GM21723 (cell line): ENCODE measurements at regions not wholly inside any gene's neighbourhood (a gene's known extent, or its start where the extent isn't known, plus 50 kb on each side); places are given as distances from the start of the nearest gene placed in this dataset.
"Not testable (repeated sequence)": the region's sequence is repeated elsewhere in the genome, so short reads cannot be mapped to it uniquely, and the experiment has no call there.

ENCODE experiments used
- ATAC-seq: cut with Tn5 transposase; IDR thresholded peaks from one replicate; pipeline ENCODE4 v1.9.1; 2021; ENCODE audit warnings: mild to moderate bottlenecking, moderate library complexity; ENCODE audit not compliant: unreplicated experiment

- no peak for ATAC-seq
Measured at GRCh38 chr3:118501152-118501551, 533.5 kb downstream of the IGSF11 start.

- no peak for ATAC-seq
Measured at GRCh38 chr3:118504906-118505305, 529.7 kb downstream of the IGSF11 start.

DNA sequence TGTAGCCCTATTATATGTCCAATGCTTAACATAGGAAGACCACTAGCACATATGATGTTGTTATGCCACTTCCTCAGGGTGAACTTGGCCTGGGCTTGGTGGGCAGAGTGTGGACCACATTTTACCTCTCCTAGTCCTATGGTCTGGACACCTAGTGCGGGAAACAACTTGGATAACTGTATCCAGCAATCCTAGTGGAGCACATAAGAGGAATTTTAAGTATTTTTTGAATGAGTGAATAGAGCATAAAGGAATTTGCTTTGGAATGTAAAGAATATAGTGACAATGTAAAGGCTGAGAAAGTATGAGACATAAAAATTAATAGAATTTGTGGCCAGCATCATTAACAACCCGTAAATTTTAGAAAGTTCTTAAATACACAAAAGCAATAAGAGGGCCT lies 528.9 kb downstream of the IGSF11 start:
- ATAC-seq = no peak

DNA sequence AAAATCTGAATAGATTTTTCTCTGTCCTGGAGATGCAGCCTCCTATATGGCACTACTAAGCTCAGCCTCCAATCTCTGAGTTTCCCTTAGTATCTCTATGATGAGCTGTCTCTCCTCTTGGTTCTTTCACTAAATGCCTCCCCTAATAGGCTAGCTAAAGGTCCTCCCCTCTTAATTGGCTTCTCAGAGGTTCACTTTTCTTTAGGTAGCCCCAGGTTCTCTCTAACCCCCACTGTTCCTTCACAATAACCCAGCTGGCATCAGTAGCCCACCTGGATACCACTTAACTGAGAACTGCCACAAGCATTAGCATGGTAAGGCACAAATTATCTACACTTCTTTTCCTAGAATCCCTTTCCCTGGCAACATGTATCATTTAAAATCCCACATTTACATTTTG lies 523.2 kb downstream of the IGSF11 start:
- ATAC-seq = no peak

GRCh38 chr3:118512301-118512700 lies 522.3 kb downstream of the IGSF11 start:
- no peak for ATAC-seq

DNA sequence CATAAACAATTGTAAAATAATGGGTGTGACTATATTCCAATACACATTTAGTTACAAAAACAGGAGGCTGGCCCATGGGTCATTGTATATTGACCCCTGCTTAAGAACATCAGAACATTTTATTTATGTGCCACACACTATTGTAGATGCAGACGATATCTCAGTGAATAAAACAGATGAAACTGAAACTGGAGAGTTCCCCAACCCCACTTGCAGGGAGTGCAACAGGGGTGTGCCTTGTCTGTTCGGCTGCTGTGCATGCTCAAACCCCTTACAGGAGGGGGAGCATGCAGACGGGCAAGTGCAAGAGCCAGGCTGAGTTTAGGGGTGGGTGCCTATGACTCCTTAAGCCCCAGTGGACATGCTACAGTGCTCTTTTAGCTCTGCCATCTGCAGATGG lies 509.6 kb downstream of the IGSF11 start:
- ATAC-seq = no peak

DNA sequence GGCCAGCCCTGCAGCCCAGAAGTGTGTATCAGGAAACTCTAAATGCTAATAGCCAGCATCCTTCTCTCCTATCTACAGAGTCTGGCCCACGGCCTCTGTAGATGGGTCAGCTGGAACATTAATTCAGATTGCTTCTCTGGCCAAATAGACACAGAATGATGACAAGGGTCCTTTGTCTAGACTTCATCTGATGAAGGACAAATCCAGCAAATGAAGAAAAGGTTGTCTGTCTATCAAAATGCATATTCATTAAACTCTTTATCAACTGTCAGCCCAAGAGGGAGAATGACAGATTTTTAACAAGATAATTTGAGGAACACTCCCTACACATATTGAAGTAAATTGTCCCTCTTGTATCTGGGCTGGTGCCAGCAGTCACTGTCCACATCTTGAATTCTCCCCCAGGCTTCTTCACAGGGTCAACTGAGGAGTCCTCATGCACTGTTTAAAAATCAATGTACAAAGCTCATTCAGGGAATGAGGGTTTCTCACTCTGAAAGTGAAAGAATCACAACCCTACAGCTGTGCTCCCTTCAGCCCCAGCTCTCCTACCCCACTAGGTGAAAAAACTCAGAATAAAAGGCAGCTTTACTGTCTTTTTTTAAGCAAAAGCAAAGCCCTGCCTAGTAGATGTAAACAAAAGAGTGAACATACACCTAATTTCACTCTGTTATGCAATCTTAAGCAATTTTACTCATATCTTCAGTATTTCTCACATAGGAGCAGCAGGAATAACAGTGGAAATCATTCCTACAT lies 507.7 kb downstream of the IGSF11 start:
- peak; percentile 92 for ATAC-seq

DNA sequence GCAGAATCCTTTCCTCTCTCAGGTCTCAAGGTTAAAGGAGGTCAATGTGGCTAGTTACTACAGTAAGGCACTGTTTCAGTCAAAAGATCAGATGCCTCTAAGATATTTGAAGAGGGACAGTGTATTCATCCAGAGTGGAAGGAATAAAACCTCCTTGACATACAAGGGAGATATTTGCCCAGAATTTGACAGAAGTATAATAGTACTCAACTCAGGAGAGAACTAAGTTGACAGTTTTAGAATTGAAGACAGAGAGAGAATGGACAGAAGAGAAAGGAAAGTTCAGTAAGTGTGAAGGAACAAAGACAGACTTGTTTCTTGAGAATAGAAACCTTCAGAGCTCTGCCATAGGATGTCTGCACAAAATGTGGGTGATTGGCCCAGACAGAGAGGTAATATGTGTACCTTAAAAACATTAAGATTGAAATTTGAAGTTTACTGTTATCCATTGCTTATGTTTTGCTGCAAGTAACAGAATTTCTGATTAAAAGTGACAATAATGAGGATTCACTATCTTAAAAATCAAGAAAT lies 507.1 kb downstream of the IGSF11 start:
- peak; percentile 46 for ATAC-seq

GRCh38 chr3:118529554-118529953 lies 505.1 kb downstream of the IGSF11 start:
- ATAC-seq = no peak

DNA sequence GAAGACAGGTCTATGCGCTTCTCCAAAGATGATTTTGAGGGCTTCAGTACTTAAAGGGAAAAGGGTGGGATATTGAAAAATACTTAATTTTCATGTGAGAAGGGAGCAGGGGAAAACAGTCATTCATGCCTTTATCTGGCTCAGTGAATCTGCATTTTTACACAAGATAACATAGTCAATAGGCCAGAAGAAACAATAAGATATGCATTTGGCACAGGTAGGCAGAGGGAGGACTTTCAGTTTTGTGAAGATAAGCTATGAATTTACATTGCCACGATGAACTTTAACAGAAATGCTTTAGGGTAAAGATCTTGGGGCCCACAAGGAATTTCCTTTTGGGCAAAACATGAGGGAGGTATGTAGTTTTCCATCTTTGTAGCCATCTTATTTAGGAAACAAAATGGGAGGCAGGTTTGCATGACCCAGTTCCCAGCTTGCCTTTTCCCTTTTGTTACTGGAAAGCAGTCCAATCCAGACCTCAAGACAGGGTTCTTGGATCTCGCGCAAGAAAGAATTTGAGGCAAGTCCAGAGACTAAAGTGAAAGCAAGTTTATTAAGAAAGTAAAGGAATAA lies 504.2 kb downstream of the IGSF11 start:
- no peak for ATAC-seq

DNA sequence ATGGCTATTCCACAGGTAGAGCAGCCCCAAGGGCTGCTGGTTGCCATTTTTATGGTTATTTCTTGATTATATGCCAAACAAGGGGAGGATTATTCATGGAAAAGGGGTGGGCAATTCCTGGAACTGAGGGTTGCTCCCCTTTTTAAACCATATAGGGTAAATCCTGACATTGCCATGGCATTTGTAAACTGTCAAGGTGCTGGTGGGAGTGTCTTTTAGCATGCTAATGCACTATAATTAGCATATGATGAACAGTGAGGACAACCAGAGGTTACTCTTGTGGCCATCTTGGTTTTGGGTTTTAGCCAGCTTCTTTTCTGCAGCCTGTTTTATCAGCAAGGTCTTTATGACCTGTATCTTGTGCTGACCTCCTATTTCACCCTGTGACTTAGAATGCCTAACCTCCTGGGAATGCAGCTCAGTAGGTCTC lies 503.7 kb downstream of the IGSF11 start:
- not testable (repeated sequence) for ATAC-seq

- no peak for ATAC-seq
Measured at GRCh38 chr3:118531816-118532215, 502.8 kb downstream of the IGSF11 start.

DNA sequence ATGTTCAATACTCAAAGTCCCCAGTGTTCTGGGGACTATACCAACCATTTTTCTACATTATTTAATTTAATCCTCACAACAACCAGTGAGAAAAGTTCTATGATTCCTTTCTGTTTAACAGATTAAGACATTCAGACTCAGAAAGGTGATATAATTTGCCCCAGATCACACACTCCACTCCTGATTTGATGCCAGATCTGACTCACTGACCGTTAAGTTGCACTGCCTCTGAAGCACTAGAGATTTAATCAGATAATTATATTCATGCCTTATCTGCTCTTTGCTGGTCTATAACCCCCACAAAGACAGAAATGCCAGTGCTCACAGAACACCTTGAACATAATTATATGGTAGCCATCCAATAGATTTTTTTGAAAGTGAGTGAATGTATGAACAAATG lies 501.0 kb downstream of the IGSF11 start:
- no peak for ATAC-seq

GRCh38 chr3:118534519-118534918 lies 500.1 kb downstream of the IGSF11 start:
- no peak for ATAC-seq

GRCh38 chr3:118536764-118537163 lies 497.9 kb downstream of the IGSF11 start:
- no peak for ATAC-seq

DNA sequence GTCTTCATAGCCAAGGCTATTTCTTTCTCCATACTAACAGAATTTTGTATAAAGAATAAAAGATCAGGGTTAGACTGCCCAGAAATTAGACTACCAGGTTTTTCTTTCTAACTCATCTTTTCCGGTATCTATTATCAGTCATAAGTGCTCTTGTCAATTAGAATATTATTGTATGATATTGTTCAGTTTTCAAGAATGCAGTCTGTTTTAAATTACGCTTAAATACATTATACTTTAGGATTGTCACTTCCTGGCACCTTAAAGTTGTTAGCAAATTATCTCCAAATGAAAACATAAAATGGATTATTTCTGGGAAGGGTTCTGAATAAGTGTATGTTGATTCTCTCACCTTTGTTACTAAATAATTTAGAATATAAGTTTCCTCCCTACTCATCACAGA lies 497.2 kb downstream of the IGSF11 start:
- no peak for ATAC-seq

- ATAC-seq = no peak
Measured at GRCh38 chr3:118538187-118538586, 496.5 kb downstream of the IGSF11 start.

DNA sequence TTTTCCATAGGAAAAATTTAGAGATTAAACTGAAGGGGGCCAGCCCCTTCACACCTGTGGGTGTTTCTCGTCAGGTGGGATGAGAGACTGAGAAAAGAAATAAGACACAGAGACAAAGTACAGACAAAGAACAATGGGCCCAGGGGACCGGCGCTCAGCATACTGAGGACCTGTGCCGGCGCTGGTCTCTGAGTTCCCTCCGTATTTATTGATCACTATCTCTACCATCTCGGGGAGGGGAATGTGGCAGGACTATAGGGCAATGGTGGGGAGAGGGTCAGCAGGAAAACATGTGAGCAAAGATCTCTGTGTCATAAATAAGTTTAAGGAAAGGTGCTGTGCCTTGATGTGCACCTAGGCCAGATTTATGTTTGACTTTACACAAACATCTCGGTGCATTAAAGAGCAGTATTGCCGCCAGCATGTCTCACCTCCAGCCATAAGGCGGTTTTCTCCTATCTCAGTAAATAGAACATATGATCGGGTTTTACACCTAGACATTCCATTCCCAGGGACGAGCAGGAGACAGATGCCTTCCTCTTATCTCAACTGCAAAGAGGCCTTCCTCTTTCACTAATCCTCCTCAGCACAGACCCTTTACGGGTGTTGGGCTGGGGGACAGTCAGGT lies 494.7 kb downstream of the IGSF11 start:
- ATAC-seq = not testable (repeated sequence)

GRCh38 chr3:118540448-118540821 lies 494.2 kb downstream of the IGSF11 start:
- ATAC-seq = not testable (repeated sequence)

DNA sequence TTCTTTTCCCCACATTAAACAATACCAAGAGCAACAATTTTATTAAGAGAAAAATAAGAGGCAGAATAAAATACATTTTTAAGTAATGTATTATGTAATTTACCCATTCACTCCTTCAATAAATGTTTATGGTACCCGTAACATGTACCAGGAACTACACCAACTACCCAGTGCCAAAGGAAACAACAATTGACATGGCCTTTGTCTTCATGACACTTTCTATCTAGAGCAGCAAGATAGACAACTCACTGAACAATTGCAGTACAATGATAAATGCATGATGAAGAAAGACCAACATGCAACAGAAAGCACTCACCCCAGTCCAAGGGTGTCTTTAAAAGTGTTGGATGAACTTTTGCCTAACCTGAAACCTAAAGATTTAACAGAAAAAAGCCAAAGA lies 493.8 kb downstream of the IGSF11 start:
- no peak for ATAC-seq

- ATAC-seq = no peak
Measured at GRCh38 chr3:118541796-118542195, 492.9 kb downstream of the IGSF11 start.

GRCh38 chr3:118543832-118544231 lies 490.8 kb downstream of the IGSF11 start:
- no peak for ATAC-seq
